NCI-H146 treated with DMSO at 0.1 percent for 48 hours (cell line): ENCODE measurements at regions not wholly inside any gene's neighbourhood (a gene's known extent, or its start where the extent isn't known, plus 50 kb on each side); places are given as distances from the start of the nearest gene placed in this dataset.

Experiments used
- DNase-seq: peaks from one replicate; lab custom pipeline; 2025; ENCODE audit not compliant: unreplicated experiment; lab: John Stamatoyannopoulos, UW

DNA sequence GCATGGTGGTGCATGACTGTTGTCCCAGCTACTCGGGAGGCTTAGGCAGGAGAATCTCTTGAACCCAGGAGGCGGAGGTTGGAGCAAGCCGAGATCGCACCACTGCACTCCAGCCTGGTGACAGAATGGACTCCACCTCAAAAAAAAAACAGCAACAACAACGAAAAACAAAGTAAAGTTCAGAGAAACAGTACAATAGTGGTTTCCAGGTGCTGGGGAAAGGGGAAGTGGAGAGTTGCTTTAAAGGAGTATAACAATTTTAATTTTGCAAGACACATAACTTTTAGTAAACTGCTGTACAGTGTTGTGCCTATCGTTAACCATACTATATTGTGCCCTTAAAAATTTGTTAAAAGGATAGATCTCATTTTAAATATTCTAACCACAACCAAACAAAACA is 662.7 kb upstream of the POT1 start:
- no peak for DNase-seq

DNA sequence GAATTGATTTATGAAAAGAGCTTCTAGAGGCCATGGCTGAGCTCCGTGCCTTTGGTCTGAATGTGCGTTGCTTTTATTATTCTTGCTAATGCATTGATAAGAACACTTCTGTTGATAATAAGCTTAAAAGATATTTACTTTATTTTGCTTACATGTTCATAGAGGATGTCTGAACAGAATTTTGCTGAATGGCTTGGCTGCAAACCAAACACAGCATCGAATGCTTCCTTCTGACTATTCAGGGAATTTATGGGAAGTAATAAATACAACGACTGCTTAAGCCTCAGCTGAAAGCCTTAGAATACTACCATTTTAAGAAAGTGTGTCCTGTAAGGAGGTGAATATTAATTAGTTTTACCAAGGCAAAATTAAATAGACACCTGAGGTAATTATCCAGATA is 643.5 kb upstream of the POT1 start:
- no peak for DNase-seq

DNA sequence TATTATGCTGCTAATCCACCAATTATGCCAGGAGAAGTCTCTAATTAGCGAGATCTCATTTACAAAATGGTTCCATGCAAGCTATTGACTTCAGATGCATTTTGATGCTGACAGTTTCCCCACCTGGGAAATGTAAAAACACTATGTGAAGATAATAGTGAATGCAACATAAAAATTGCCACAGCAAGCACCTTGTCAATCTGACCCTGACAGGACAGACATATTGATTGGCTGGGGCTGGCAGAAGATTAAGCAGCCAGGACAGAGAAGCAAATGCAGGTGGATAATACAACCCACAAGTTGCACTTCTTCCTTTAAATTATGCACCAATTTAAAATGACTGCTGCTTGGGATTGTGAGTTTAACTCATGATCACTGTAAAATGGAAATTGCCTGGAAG is 642.8 kb upstream of the POT1 start:
- DNase-seq, result no peak

DNA sequence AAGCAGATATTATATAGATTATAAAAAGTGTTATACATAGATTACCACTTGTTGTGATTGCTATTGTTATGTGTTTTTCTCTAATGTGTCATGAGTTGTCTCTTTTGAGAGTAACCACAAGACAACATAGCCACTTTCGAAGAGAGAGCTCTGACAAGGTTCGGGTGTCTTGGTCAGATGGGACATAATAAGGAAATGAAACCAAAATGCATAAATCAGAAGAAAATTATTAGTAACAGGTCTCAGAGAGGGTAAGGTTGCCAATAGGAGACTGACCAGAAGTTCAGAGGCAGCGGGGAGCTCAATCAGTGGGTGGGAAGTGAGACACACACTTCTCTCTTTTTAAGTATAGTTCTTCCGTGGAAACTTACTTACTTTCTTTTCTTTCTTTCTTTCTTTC is 639.2 kb upstream of the POT1 start:
- no peak for DNase-seq

DNA sequence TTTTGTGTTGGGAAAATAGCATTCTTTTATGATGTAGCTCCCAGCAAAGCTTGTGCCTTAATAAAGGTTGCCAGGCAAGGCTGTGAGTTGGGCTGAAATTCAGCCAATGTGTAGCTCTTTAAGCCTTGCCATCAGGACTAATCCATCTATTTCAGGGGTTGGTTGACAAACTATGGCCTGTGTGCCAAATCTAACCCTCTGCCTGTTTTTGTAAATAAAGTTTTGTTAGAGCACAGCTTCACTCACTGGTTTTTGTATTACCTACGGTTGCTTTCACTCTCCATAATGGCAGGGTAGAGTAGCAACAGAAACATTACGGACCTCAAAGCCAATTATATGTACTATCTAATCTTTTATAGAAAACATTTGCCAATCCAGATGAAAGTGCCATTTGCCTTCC is 638.1 kb upstream of the POT1 start:
- no peak for DNase-seq

DNA sequence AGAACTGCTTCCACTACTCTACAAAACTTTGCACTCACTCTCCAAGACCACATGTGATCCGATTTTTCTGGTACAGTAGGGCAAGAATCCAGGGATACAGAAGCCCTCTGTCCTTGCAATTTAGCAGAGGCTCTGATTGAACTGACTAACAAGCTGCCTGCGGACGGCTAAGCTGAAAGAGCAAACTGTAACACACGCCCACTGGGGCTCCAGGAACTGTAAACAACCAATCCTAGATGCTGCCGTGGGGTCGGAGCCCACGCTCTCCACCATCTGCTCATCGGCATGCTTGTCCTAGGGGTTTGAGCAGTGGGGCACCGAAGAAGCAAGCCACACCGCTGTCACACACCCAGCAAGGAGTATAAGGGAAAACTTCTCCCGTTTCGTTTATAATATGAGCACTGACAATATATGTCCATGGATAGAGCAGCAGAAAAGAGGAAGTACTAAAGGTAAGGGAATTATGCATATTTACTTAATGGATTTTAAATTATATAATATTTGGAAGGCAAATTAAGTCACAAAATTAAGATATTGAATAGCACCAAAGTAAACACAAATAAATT is 634.4 kb upstream of the POT1 start:
- DNase-seq, result no peak

DNA sequence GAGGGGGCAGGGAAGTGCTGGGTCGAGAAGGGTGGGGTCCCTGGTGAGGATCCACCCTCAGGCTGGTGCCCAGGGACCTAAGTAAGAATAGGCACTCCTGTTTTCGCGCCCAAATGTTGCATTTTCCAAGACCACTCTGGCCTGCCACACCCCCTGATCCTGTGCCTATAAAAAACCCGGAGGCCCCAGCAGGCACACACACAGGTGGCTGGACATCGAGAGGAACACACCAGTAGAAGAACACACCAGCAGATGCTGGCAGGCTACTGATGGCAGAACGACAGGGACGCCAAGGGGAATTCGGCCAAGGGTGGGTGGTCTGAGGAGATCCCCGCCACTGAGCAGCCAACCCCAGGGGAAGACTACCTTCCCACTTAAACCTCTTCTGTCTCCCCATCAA is 633.9 kb upstream of the POT1 start:
- DNase-seq, result no peak

DNA sequence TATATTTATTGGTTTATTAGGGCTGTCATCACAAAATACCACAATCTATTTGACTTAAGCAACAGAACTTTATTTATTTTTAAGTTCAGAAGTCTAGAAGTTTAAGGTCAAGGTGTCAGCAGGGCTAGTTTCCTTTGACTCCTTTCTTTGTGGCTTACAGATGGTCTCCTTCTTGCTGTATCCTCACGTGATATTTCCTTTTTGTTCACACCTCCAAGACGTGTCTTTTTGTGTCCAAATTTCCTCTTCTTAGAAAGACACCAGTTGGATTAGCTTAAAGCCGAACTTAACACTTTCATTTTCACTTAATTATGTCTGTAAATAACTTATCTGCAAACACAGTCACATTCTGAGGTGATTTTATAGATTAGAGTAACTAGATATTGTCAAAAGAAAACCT is 631.4 kb upstream of the POT1 start:
- no peak for DNase-seq

DNA sequence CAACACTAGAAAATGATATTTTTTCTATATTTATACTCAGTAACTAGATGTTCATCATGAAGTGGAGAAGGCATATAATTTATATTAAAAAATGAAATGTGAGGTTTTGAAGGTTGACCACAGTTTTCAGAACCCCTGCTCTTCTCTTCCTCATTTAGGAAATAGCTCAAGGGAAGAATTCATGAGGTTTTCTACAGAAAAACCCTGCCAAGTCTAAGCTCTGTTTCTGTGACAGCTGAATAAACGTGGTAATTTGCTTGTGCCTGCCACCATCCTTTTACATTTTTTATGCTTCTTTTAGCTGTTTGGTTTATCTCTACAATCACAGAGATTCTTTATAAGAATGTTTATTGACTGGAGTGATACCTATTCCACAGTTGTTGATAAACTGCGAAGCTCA is 630.3 kb upstream of the POT1 start:
- DNase-seq, result no peak

DNA sequence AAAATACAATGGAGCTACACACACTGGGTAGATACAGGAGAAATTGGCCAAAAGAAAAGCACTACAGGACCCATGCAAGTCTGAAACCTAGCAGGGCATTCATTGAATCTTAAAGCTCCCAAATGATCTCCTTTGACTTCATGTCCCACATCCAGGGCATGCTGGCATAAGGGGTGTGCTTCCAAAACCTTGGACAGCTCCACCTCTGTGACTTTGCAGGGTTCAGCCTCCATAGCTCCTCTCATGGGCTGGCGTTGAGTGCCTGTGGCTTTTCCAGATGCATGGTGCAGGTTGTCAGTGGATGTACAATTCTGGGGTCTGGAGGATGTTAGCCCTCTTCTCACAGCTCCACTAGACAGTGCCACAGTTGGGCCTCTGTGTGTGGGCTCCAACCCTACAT is 626.3 kb upstream of the POT1 start:
- no peak for DNase-seq

DNA sequence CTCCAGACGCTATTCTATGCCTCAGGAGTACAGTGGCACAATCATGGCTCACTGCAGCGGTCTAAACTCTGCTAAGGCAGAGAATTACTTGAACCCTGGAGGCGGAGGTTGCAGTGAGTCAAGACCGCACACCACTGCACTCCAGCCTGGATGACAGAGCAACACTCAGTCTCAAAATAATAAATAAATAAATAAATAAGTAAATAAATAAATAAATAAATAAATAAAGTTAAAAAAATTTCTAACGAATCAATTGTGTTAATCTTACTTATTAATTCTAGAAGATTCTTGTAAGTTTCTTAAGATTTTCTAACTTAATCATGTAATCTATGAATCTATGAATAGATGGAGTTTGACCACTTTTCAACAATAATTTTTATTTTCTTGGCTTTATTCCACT is 621.4 kb upstream of the POT1 start:
- no peak for DNase-seq

DNA sequence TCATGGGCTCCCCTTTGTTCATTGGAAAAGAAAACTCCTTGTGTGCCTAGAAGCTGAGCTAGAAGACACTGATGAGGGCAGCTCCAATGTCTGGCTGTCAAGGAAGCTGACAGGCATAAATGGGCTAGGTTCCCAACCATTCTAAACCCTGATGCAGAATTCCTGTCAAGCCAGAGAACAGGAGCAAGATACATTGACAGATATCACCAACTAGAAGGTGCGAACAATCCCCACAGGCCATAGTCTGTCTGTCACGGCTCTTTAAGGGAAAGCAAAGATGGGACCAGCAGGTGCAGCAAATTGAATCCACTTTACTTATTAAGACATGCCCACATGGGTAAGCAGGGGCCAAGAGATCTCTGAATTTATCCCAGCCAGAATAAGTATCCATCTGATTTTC is 617.9 kb upstream of the POT1 start:
- no peak for DNase-seq

DNA sequence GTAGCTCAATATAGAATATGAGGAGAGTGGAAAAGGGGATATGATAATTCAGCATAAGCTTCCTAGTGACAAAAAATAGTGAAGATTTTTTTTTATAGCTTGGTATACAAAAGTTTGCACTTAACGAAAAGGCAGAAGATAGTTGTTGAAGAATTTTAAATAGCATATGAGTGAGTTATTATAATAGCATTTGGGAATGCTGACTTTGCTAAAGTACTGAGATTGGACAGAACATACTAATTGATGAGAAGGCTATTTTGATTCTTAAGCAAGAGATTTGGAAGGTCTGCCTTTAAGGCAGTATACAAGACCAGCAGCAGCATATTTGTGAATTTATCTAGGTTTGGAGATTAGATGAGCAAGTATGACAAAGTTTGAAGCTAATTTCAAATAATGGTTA is 600.9 kb upstream of the POT1 start:
- DNase-seq, result no peak

DNA sequence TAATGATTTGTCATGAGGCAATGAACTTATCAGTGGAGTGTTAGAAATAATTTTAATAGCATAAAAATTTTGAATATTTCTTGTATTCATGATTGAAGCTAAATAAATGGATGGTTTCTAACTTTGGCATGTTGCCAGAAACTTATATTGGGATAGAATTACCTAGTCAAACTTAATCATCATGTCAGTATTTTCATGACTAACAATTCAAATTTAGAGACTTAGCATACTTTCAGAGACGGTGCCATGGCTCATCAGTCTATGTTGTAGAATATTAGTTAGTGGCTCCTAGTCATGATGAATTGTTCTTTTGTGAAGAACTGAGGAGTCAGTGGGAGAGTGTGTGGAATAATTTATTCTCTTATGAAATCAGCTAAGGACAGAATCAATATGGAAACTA is 599.6 kb upstream of the POT1 start:
- DNase-seq, result no peak

DNA sequence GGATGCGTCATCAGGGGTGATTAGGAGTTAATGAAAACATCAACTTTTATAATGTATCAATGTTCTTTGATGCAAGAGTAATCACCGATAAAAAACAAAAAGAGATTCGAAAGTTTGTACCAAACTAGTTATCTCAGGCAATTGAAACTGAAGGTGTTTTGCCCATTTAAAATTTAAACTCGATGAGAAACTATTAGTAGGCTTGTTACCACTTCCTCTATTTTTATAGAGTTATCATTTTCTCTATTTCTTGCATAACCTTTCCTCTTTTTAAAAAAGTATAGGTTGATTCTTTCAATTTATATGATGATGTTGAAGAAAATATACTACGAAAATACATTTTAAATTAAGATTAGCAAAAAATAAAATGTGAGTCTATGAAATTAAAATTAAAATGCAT is 597.3 kb upstream of the POT1 start:
- DNase-seq, result no peak

DNA sequence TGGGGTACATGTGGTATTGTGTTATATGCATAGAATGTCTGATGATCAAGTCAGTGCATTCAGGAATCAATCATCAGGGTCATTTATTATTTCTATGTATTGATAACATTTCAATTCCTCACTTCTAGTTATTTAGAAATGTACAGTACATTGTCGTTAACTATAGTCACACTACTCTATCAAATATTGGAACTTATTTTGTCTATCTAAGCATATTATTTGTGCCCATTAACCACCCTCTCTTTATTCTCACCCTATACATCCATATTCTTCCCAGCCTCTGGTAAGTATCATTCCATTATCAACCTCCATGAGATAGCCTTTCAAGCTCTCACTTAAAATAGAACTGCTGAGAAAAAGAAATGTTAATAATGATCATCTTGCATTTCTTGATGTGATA is 596.5 kb upstream of the POT1 start:
- no peak for DNase-seq

DNA sequence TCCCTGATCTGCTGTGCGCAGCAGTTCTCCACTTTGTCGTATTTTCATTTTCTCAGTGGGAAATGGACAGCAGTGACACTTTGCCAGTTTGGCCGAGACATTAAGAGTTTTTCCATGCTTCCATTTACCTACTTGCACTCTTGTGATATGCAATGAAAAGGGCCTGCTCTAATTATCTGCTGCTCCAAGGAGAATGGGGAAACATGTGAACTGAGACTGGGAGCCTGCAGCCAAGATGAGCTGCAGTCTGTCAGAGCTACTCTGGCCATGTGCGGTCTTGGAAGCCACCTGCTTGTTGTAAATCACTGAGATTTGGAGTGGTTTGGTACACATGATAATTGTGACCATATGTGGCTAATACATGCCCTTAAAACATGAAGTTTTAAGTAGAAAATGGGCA is 586.6 kb upstream of the POT1 start:
- no peak for DNase-seq

DNA sequence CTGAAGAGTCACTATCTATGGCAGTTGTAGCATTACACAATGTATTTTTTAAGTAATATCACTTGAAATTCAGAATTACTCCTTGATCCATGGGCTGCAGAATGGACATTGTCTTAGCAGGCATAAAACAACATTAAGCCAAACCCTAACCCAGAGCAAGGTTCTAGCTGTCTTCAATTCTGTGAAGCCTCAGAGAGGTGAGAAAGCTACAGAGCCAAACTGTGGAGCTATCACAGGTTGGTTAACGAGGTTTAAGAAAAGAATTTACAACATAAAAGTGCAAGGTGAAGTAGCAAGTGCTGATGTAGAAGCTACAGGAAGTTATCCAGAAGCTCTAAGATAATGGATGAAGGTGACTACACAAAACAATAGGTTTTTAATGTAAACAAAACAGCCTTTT is 582.7 kb upstream of the POT1 start:
- DNase-seq, result no peak

DNA sequence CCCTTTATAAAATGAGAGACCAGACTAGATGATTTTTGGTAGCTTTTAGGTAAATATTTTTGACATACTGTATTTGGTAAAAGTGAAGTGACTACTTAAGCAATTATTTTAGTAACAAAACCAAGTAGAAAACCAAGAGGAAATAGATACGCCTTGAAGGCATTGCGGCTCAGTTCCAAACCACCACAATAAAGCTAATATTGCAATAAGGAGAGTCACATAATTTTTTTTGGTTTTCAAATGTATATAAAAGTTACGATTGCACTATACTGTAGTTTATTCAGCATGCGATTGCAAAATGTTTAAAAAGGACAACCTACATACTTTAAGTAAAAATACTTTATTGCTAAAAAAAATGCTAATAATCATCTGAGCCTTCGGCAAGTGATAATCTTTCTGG is 581.7 kb upstream of the POT1 start:
- no peak for DNase-seq

DNA sequence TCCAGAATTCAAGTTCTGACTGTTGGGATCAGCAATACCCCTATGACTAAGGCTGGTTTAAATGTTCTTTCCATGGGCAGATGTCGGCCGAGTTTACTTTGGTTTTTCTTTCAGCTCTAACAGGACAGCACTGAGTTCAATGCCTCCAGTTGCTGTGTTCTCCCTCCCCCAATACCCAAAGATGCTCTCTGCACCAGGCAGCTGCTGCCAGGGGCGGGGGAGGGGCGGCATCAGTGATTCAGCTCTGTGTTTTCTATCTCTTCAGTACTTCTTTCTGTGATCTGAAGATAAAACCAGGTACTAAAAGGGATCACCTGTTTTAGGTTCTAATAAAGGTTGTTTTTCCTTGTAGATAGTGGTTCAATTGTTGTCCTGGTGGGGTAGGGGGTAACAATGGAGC is 576.7 kb upstream of the POT1 start:
- DNase-seq, result no peak

DNA sequence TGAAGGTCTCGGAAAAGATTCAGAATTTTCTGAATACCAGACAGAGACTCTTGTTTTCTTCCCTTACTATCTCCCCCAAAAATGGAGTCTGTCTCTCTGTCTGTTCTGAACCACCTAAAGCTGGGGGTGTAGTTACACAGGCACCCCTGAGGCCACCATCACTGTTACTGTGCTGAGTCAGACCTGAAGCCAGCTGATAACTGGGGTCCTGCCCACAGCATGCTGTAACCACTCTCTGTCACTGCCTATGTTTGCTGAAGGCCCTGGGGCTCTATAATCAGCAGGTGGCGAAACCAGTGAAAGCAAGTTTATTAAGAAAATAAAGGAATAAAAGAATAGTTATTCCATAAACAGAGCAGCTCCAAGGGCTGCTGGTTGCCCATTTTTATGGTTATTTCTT is 575.2 kb upstream of the POT1 start:
- no peak for DNase-seq

DNA sequence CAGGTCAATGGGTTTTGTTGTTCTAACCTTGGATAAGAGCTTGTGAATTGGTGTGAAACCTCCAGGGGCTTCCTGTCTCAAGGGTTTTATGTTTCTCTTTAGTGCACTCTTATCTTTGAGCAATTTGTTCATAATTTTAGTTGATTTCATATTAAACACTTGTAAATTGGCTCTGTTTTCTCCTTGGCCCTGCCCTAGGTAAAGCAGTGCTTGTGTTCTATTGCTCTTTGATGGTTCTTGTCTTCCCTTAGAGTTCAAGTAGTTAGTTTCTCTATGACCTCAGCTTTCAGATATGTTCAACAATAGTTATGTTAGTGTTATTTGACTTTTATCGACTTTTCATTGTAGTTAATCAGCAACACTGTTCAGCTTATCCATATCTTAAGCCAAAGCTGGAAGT is 566.4 kb upstream of the POT1 start:
- no peak for DNase-seq

DNA sequence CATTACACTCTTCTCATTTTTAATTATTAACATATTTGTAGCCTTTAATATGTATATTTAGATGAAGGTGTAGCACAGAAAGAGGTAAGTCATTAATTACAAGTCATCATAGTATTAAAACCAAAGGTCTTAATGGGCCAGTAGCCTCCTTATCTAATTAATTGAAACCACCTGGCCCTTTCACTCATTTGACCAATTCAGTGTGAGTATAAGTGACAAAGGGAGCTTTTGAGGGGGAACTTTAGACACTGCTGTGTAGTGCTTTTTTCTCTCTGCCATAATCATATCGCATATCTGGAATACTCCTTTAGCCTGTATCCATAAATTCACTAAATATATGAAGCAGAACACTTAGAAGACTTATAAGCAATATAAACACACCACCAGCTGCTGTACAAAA is 562.9 kb upstream of the POT1 start:
- no peak for DNase-seq

DNA sequence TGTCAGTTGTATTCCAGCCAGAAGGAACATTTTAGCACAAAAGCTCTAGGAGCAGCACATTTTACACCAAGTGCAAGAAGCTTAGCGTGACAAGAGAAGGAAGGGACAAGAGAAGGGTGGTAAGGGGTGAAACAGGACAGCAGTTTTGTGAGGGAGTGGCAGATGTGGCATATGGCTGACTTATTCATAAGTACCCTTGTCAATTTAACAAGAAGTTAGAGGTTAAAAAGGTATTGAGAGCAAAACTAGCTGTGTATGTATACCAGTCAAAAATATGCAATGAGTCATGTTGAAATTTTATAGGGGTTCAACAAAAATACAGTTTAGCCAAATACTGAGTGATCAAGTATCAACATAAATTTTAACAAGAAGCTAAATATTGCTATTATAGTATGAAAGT is 561.5 kb upstream of the POT1 start:
- no peak for DNase-seq
